ENCODE measurements at regions not wholly inside any gene's neighbourhood (a gene's known extent, or its start where the extent isn't known, plus 50 kb on each side); places are given as distances from the start of the nearest gene placed in this dataset.

GRCh38 chr2:136347981-136348380 lies 230.0 kb upstream of the CXCR4 start:
- dilution Hi-C loops (cut with MboI; ENCODE audit: extremely low pct_ligation_motif_present, low sequenced_read_pairs): no loop called here
- Histone ChIP-seq H3K4me2 (ENCODE audit: control insufficient read depth, extremely low read depth, insufficient read depth, low read depth, low read length) (no peak overlapping the region), H3K36me3 (ENCODE audit: control insufficient read depth in 2 of 2, extremely low read depth in 1 of 2, insufficient read depth in 2 of 2, low read length in 2 of 2) (no peaks in the 10 kb centered on the region), H2AFZ (ENCODE audit: control insufficient read depth, low read length) (no peak overlapping the region), H3K4me3 (ENCODE audit: control insufficient read depth in 2 of 3, extremely low read depth in 1 of 3, insufficient read depth in 2 of 3, low read depth in 1 of 3, low read length in 3 of 3) (no peak overlapping the region), H3K4me1 (ENCODE audit: control insufficient read depth, extremely low read depth, insufficient read depth, low read length) (no peaks in the 10 kb centered on the region), H3K9ac (ENCODE audit: control insufficient read depth, extremely low read depth, insufficient read depth, low read length) (no peak overlapping the region), H4K20me1 (ENCODE audit: control insufficient read depth, extremely low read depth, insufficient read depth, low read length) (no peaks in the 10 kb centered on the region), H3K79me2 (ENCODE audit: control insufficient read depth, insufficient read depth, low read length) (no peaks in the 10 kb centered on the region), H3K27me3 (ENCODE audit: control insufficient read depth, extremely low read depth, insufficient read depth, low read length) (no peaks in the 10 kb centered on the region), H3K27ac (ENCODE audit: control insufficient read depth, insufficient read depth, low read length) (no peak overlapping the region), H3K9me3 (ENCODE audit: control insufficient read depth, low read depth, low read length) (no peaks in the 10 kb centered on the region), H3K9me1 (ENCODE audit: control insufficient read depth, extremely low read depth, insufficient read depth, low read length) (no peaks in the 10 kb centered on the region)
- no peak for DNase-seq (ENCODE audit: low read depth, low spot score)
- no peak for TF ChIP-seq EZH2 (IDR thresholded peaks at IDR 0.05; ENCODE audit: low read length)
- TF ChIP-seq CTCF (optimal IDR thresholded peaks at IDR 0.05 in 1 of 3, IDR thresholded peaks at IDR 0.05 in 1 of 3, conservative IDR thresholded peaks at IDR 0.05 in 1 of 3; ENCODE audit: extremely low read depth in 1 of 3, insufficient read depth in 2 of 3, low read length in 3 of 3): no peak
- no peak for FAIRE-seq

GRCh38 chr2:136344339-136344738 lies 226.4 kb upstream of the CXCR4 start:
- Histone ChIP-seq H3K9me1 (ENCODE audit: control insufficient read depth, extremely low read depth, insufficient read depth, low read length) (no peaks in the 10 kb centered on the region), H3K9ac (ENCODE audit: control insufficient read depth, extremely low read depth, insufficient read depth, low read length) (no peak overlapping the region), H4K20me1 (ENCODE audit: control insufficient read depth, extremely low read depth, insufficient read depth, low read length) (no peaks in the 10 kb centered on the region), H2AFZ (ENCODE audit: control insufficient read depth, low read length) (no peak overlapping the region), H3K4me2 (ENCODE audit: control insufficient read depth, extremely low read depth, insufficient read depth, low read depth, low read length) (no peak overlapping the region), H3K27ac (ENCODE audit: control insufficient read depth, insufficient read depth, low read length) (no peak overlapping the region), H3K36me3 (ENCODE audit: control insufficient read depth in 2 of 2, extremely low read depth in 1 of 2, insufficient read depth in 2 of 2, low read length in 2 of 2) (no peaks in the 10 kb centered on the region), H3K9me3 (ENCODE audit: control insufficient read depth, low read depth, low read length) (no peaks in the 10 kb centered on the region), H3K79me2 (ENCODE audit: control insufficient read depth, insufficient read depth, low read length) (no peaks in the 10 kb centered on the region), H3K4me1 (ENCODE audit: control insufficient read depth, extremely low read depth, insufficient read depth, low read length) (no peaks in the 10 kb centered on the region), H3K27me3 (ENCODE audit: control insufficient read depth, extremely low read depth, insufficient read depth, low read length) (no peaks in the 10 kb centered on the region), H3K4me3 (ENCODE audit: control insufficient read depth in 2 of 3, extremely low read depth in 1 of 3, insufficient read depth in 2 of 3, low read depth in 1 of 3, low read length in 3 of 3) (no peak overlapping the region)
- FAIRE-seq: no peak
- dilution Hi-C loops (cut with MboI; ENCODE audit: extremely low pct_ligation_motif_present, low sequenced_read_pairs): no loop called here
- TF ChIP-seq EZH2 (IDR thresholded peaks at IDR 0.05; ENCODE audit: low read length) (no peak), CTCF (optimal IDR thresholded peaks at IDR 0.05 in 1 of 3, IDR thresholded peaks at IDR 0.05 in 1 of 3, conservative IDR thresholded peaks at IDR 0.05 in 1 of 3; ENCODE audit: extremely low read depth in 1 of 3, insufficient read depth in 2 of 3, low read length in 3 of 3) (no peak)
- no peak for DNase-seq (ENCODE audit: low read depth, low spot score)

Measured in keratinocyte (primary cell).